A549 (cell line): ENCODE measurements at regions not wholly inside any gene's neighbourhood (a gene's known extent, or its start where the extent isn't known, plus 50 kb on each side); places are given as distances from the start of the nearest gene placed in this dataset.

Experiments used
- ATAC-seq, 2 experiments: fragments of 200-7000 bp in 1 of 2; fragments of >200 bp in 1 of 2; cut with Nextera tagmentation in 1 of 2; cut with Tn5 transposase in 1 of 2; 3 replicates each; pipeline versions ENCODE4 v1.8.0 to v1.9.1; 2018 to 2020; ENCODE audit warnings: mild to moderate bottlenecking in 1 of 2, moderate library complexity in 1 of 2
- CTCF ChIA-PET: fragments of 300-600 bp; sonication (Branson Sonifier 250); formaldehyde crosslinking; extraction: SDS; loops from one replicate; lab custom pipeline; 2021; ENCODE audit warnings: antibody characterized with exemption, inconsistent platforms; lab: Yijun Ruan, JAX
- POLR2A ChIA-PET: fragments of 350-600 bp; formaldehyde crosslinking; extraction: SDS; loops from one replicate; lab custom pipeline; 2021; ENCODE audit warnings: antibody characterized with exemption, inconsistent platforms; lab: Yijun Ruan, JAX
- DNase-seq, 2 experiments: peaks; one replicate each; pipeline versions ENCODE4 v3.0.0 to v3.0.0-alpha.2; 2011 to 2016; ENCODE audit warnings: low read depth in 1 of 2, low spot score in 1 of 2
- FAIRE-seq: peaks from 2 replicates; lab custom pipeline; 2011; peaks lifted over from hg19 to GRCh38; lab: Jason Lieb, UNC
- H3K27ac ChIP-seq, 2 experiments: fragments of >200 bp; sonication (Bioruptor Twin); formaldehyde crosslinking; 3 replicates each; pipeline ENCODE4 v1.5.1; 2016 to 2017
- H3K4me1 ChIP-seq: fragments of >200 bp; sonication (Bioruptor Twin); formaldehyde crosslinking; 3 replicates; pipeline ENCODE4 v1.6.1; 2016
- H3K4me2 ChIP-seq: fragments of >200 bp; sonication (Bioruptor Twin); formaldehyde crosslinking; 3 replicates; pipeline ENCODE4 v1.6.1; 2016
- H3K4me3 ChIP-seq: fragments of >200 bp; sonication (Bioruptor Twin); formaldehyde crosslinking; 3 replicates; pipeline ENCODE4 v1.5.1; 2016
- H3K9me3 ChIP-seq: fragments of >200 bp; sonication (Bioruptor Twin); formaldehyde crosslinking; 3 replicates; pipeline ENCODE4 v1.6.1; 2016
- ATOH8 ChIP-seq: fragments of 250-450 bp; sonication (Bioruptor Pico); IDR thresholded peaks from 2 replicates; pipeline ENCODE4 v1.5.0; 2020; ENCODE audit warnings: low read depth, mild to moderate bottlenecking, moderate library complexity
- BHLHE40 ChIP-seq: IDR thresholded peaks from 2 replicates; pipeline ENCODE4 v1.6.1; 2012; ENCODE audit warnings: low read depth, low read length, inconsistent platforms
- CBX2 ChIP-seq: fragments of 200-600 bp; sonication (generic); IDR thresholded peaks from 2 replicates; pipeline ENCODE4 v1.6.1; 2016; ENCODE audit warnings: low read depth, mild to moderate bottlenecking, borderline replicate concordance
- CBX8 ChIP-seq: fragments of 200-600 bp; sonication (generic); IDR thresholded peaks from 2 replicates; pipeline ENCODE4 v1.6.1; 2016
- CEBPB ChIP-seq, 2 experiments: fragments of >200 bp in 1 of 2; sonication (Bioruptor Twin) in 1 of 2; formaldehyde crosslinking in 1 of 2; IDR thresholded peaks; 2 replicates each; pipeline ENCODE4 v1.6.1; 2012 to 2016
- CHD2 ChIP-seq: fragments of 150-350 bp; IDR thresholded peaks from 2 replicates; pipeline ENCODE4 v1.6.1; 2014; ENCODE audit warnings: low read length; ENCODE audit not compliant: partially characterized antibody
- ELK1 ChIP-seq: fragments of 150-350 bp; IDR thresholded peaks from 2 replicates; pipeline ENCODE4 v1.6.1; 2014; ENCODE audit warnings: low read depth, mild to moderate bottlenecking, low read length
- EP300 ChIP-seq, 2 experiments: fragments of >200 bp; sonication (Bioruptor Twin); formaldehyde crosslinking; IDR thresholded peaks; 2 replicates in 1 of 2; 3 replicates in 1 of 2; pipeline ENCODE4 v1.6.1; 2016 to 2017
- GATA3 ChIP-seq: IDR thresholded peaks from 2 replicates; pipeline ENCODE4 v1.6.1; 2012; ENCODE audit warnings: borderline replicate concordance
- HDAC2 ChIP-seq: fragments of 200-600 bp; sonication (generic); IDR thresholded peaks from 2 replicates; pipeline ENCODE4 v1.6.1; 2016
- HEYL ChIP-seq: fragments of 250-450 bp; sonication (Bioruptor Pico); IDR thresholded peaks from 2 replicates; pipeline ENCODE4 v1.8.0; 2021; ENCODE audit warnings: mild to moderate bottlenecking, moderate library complexity
- HOXB5 ChIP-seq: fragments of 250-450 bp; sonication (Bioruptor Pico); IDR thresholded peaks from 2 replicates; pipeline ENCODE4 v1.5.0; 2020; ENCODE audit warnings: mild to moderate bottlenecking, moderate library complexity
- JUNB ChIP-seq: fragments of >200 bp; sonication (Bioruptor Twin); formaldehyde crosslinking; IDR thresholded peaks from 2 replicates; pipeline ENCODE4 v1.6.1; 2016
- KDM1A ChIP-seq: fragments of 200-600 bp; sonication (generic); IDR thresholded peaks from 2 replicates; pipeline ENCODE4 v1.6.1; 2016; ENCODE audit warnings: low read depth, mild to moderate bottlenecking
- MAZ ChIP-seq: fragments of 150-350 bp; IDR thresholded peaks from 2 replicates; pipeline ENCODE4 v1.6.1; 2014; ENCODE audit warnings: antibody characterized with exemption, low read depth, low read length, borderline replicate concordance
- NFE2L2 ChIP-seq: fragments of 150-350 bp; conservative IDR thresholded peaks from 2 replicates; pipeline ENCODE4 v1.6.1; 2014; ENCODE audit warnings: low read length
- NR3C1 ChIP-seq: fragments of >200 bp; sonication (Bioruptor Twin); formaldehyde crosslinking; IDR thresholded peaks from 3 replicates; pipeline ENCODE4 v1.6.1; 2017
- PBX3 ChIP-seq: IDR thresholded peaks from 2 replicates; pipeline ENCODE4 v1.6.1; 2012
- RARB ChIP-seq: fragments of 250-450 bp; sonication (Bioruptor Pico); IDR thresholded peaks from 2 replicates; pipeline ENCODE4 v1.8.0; 2021; ENCODE audit warnings: mild to moderate bottlenecking, moderate library complexity
- RNF2 ChIP-seq: fragments of 200-600 bp; sonication (generic); IDR thresholded peaks from 2 replicates; pipeline ENCODE4 v1.6.1; 2016; ENCODE audit warnings: low read depth, mild to moderate bottlenecking, antibody characterized with exemption, moderate library complexity, borderline replicate concordance
- ZC3H11A ChIP-seq: fragments of 450-650 bp; IDR thresholded peaks from 2 replicates; pipeline ENCODE4 v1.6.1; 2014; ENCODE audit warnings: antibody characterized with exemption, mild to moderate bottlenecking
- ZNF302 ChIP-seq: fragments of 250-450 bp; sonication (Bioruptor Pico); IDR thresholded peaks from 2 replicates; pipeline ENCODE4 v1.9.0; 2021; ENCODE audit warnings: inconsistent platforms, mild to moderate bottlenecking, moderate library complexity
- ZSCAN20 ChIP-seq: fragments of 250-450 bp; sonication (Bioruptor Pico); IDR thresholded peaks from 2 replicates; pipeline ENCODE4 v1.8.0; 2022; ENCODE audit warnings: mild to moderate bottlenecking, moderate library complexity
- WGBS: methylation state at CpG from one replicate; pipeline ENCODE4 v1.1.6; 2017; ENCODE audit errors: missing lambda C conversion rate; 5-methylcytosine and 5-hydroxymethylcytosine counted together

GRCh38 chr12:86799616-86800015 is 543.4 kb upstream of the MGAT4C start (continued):
- no peak for TF ChIP-seq CHD2

- DNase-seq = no peak
- POLR2A ChIA-PET = no interaction called here
- no peak for FAIRE-seq
Observed at GRCh38 chr12:86796550-86796949, 540.4 kb upstream of the MGAT4C start.

GRCh38 chr12:86788661-86789060 is 532.5 kb upstream of the MGAT4C start:
- no peaks in the 10 kb centered on the region for H3K9me3 ChIP-seq
- TF ChIP-seq NR3C1 (no peak), PBX3 (no peak), RARB (CRISPR knock-in tag) (no peak), GATA3 (no peak), BHLHE40 (no peak), ZSCAN20 (CRISPR knock-in tag) (no peak), KDM1A (no peak), ZNF302 (no peak), ELK1 (no peak), ZC3H11A (no peak), CEBPB (IDR thresholded peaks at IDR 0.05) (no peak), CBX8 (no peak), ATOH8 (CRISPR knock-in tag) (no peak), EP300 (IDR thresholded peaks at IDR 0.05) (no peak)
- peak overlapping the region; percentile 44 for H3K4me2 ChIP-seq
- DNase-seq = no peak
- no peak for ATAC-seq
- no peak overlapping the region for H3K27ac ChIP-seq
- no peaks in the 10 kb centered on the region for H3K4me1 ChIP-seq
- no peak overlapping the region for H3K4me3 ChIP-seq
- ChIA-PET CTCF (no interaction called here), POLR2A (no interaction called here)
- peak; percentile 73 for FAIRE-seq

More at GRCh38 chr12:86796550-86796949, 540.4 kb upstream of the MGAT4C start:
- no peak for ATAC-seq
- CTCF ChIA-PET = no interaction called here
- Histone ChIP-seq H3K4me2 (no peak overlapping the region), H3K9me3 (no peaks in the 10 kb centered on the region), H3K27ac (no peak overlapping the region), H3K4me3 (no peak overlapping the region)
- 89% methylated on average over 1 of the region's 1 CpG for WGBS
- no peak for TF ChIP-seq NFE2L2
- no peak for TF ChIP-seq BHLHE40
- TF ChIP-seq HEYL (CRISPR knock-in tag) = no peak
- TF ChIP-seq HDAC2 = no peak
- TF ChIP-seq CBX2 = no peak
- no peak for TF ChIP-seq ELK1
- no peak for TF ChIP-seq HOXB5
- TF ChIP-seq ATOH8 (CRISPR knock-in tag) = no peak
- no peak for TF ChIP-seq JUNB
- no peak for TF ChIP-seq MAZ
- no peak for TF ChIP-seq RNF2
- TF ChIP-seq ZSCAN20 (CRISPR knock-in tag) = no peak
- TF ChIP-seq, all 56 proteins: peak for 0
- no peaks in the 10 kb centered on the region for H3K4me1 ChIP-seq
